IPS-NIHi7 (cell line): ENCODE measurements at regions not wholly inside any gene's neighbourhood (a gene's known extent, or its start where the extent isn't known, plus 50 kb on each side); places are given as distances from the start of the nearest gene placed in this dataset.
"Not testable (repeated sequence)": the region's sequence is repeated elsewhere in the genome, so short reads cannot be mapped to it uniquely, and the experiment has no call there.

ENCODE experiments used
- DNase-seq: peaks from one replicate; pipeline ENCODE4 v3.0.0; 2012; ENCODE audit warnings: mixed read lengths; ENCODE audit errors: extremely low spot score

GRCh38 chr6:3961581-3962215, 112.5 kb downstream of the FAM50B start:
- DNase-seq = no peak

GRCh38 chr6:3962291-3963280, 113.4 kb downstream of the FAM50B start:
- no peak for DNase-seq

GRCh38 chr6:3963426-3963825, 114.3 kb downstream of the FAM50B start:
- DNase-seq = no peak

GRCh38 chr6:3965071-3965718, 113.7 kb downstream of the FAM217A start:
- no peak for DNase-seq

- DNase-seq = no peak
Measured at GRCh38 chr6:3966426-3966825, 112.5 kb downstream of the FAM217A start.

- DNase-seq = no peak
Measured at GRCh38 chr6:3970097-3970496, 108.8 kb downstream of the FAM217A start.

- not testable (repeated sequence) for DNase-seq
Measured at GRCh38 chr6:3973152-3973551, 105.8 kb downstream of the FAM217A start.

- peak; percentile 67 for DNase-seq
Measured at GRCh38 chr6:3977875-3978711, 100.8 kb downstream of the FAM217A start.

- not testable (repeated sequence) for DNase-seq
Measured at GRCh38 chr6:3978966-3979365, 100.0 kb downstream of the FAM217A start.

GRCh38 chr6:3981917-3982316, 97.0 kb downstream of the FAM217A start:
- no peak for DNase-seq

- DNase-seq = no peak
Measured at GRCh38 chr6:3983778-3984177, 95.2 kb downstream of the FAM217A start.

GRCh38 chr6:3984494-3984893, 94.4 kb downstream of the FAM217A start:
- DNase-seq = no peak

GRCh38 chr6:3986241-3986640, 92.7 kb downstream of the FAM217A start:
- DNase-seq = no peak

- DNase-seq = peak; percentile 25
Measured at GRCh38 chr6:3987053-3987452, 91.9 kb downstream of the FAM217A start.

GRCh38 chr6:3987576-3987975, 91.4 kb downstream of the FAM217A start:
- DNase-seq = no peak

- peak; percentile 86 for DNase-seq
Measured at GRCh38 chr6:3990692-3991491, 88.0 kb downstream of the FAM217A start.

GRCh38 chr6:3991941-3992340, 87.0 kb downstream of the FAM217A start:
- no peak for DNase-seq

- DNase-seq = no peak
Measured at GRCh38 chr6:3996349-3996748, 82.6 kb downstream of the FAM217A start.

- DNase-seq = no peak
Measured at GRCh38 chr6:3997177-3997770, 81.7 kb downstream of the FAM217A start.
